Activated CD8-positive, alpha-beta memory T cell treated with anti-CD3 and anti-CD28 coated beads, Interleukin-2, amount 10 ng/mL, durations not matched to agents 7 days and 5 days (primary cell): ENCODE measurements at regions not wholly inside any gene's neighbourhood (a gene's known extent, or its start where the extent isn't known, plus 50 kb on each side); places are given as distances from the start of the nearest gene placed in this dataset.
"Not testable (repeated sequence)": the region's sequence is repeated elsewhere in the genome, so short reads cannot be mapped to it uniquely, and the experiment has no call there.

Experiments
- ATAC-seq: fragments of 150-1000 bp; cut with Tn5 transposase; one replicate; pipeline ENCODE4 v1.10.0; 2021; ENCODE audit warnings: moderate library complexity
- CTCF ChIA-PET: fragments of 350-600 bp; sonication (Branson Sonifier 250); formaldehyde crosslinking; loops from one replicate; lab custom pipeline; 2021; ENCODE audit warnings: antibody characterized with exemption; lab: Charles Lee
- DNase-seq: peaks from one replicate; pipeline ENCODE4 v3.0.0-alpha.2; 2020
- H3K27ac Mint-ChIP-seq: one replicate; pipeline ENCODE4 v1.8.0; 2021; ENCODE audit warnings: mild to moderate bottlenecking, mixed read lengths
- H3K27me3 Mint-ChIP-seq: one replicate; pipeline ENCODE4 v1.8.0; 2021; ENCODE audit warnings: mixed read lengths
- H3K36me3 Mint-ChIP-seq: one replicate; pipeline ENCODE4 v1.8.0; 2021; ENCODE audit warnings: mild to moderate bottlenecking, mixed read lengths
- H3K4me1 Mint-ChIP-seq: one replicate; pipeline ENCODE4 v1.8.0; 2021; ENCODE audit warnings: mixed read lengths
- H3K4me3 Mint-ChIP-seq: one replicate; pipeline ENCODE4 v1.8.0; 2021; ENCODE audit warnings: mild to moderate bottlenecking, moderate library complexity, mixed read lengths
- H3K9me3 Mint-ChIP-seq: one replicate; pipeline ENCODE4 v1.8.0; 2022; ENCODE audit warnings: low read depth, mixed read lengths

- no peak overlapping the region for H3K4me3 Mint-ChIP-seq
- H3K27ac Mint-ChIP-seq, result no peak overlapping the region
- H3K27me3 Mint-ChIP-seq, result no peaks in the 10 kb centered on the region
These were observed 736.9 kb upstream of the PRMT6 start for GRCh38 chr1:106319612-106320011.

GRCh38 chr1:106325600-106325999 lies 730.9 kb upstream of the PRMT6 start:
- Mint-ChIP-seq H3K4me1 (no peaks in the 10 kb centered on the region), H3K4me3 (no peak overlapping the region), H3K9me3 (peaks cover 6% of the 10 kb centered on the region), H3K27ac (no peak overlapping the region), H3K27me3 (no peaks in the 10 kb centered on the region), H3K36me3 (no peaks in the 10 kb centered on the region)
- DNase-seq (no peak), ATAC-seq (no peak)
- CTCF ChIA-PET, result no interaction called here

More at GRCh38 chr1:106319612-106320011, 736.9 kb upstream of the PRMT6 start:
- Mint-ChIP-seq H3K9me3 (peaks cover 12% of the 10 kb centered on the region), H3K4me1 (no peaks in the 10 kb centered on the region), H3K36me3 (no peaks in the 10 kb centered on the region)
- CTCF ChIA-PET, result no interaction called here
- DNase-seq (no peak), ATAC-seq (no peak)

- CTCF ChIA-PET, result no interaction called here
- Mint-ChIP-seq H3K27me3 (no peaks in the 10 kb centered on the region), H3K4me1 (no peaks in the 10 kb centered on the region), H3K9me3 (peaks cover 7% of the 10 kb centered on the region), H3K4me3 (no peak overlapping the region), H3K36me3 (no peaks in the 10 kb centered on the region), H3K27ac (no peak overlapping the region)
- ATAC-seq (no peak), DNase-seq (no peak)
These were observed 712.0 kb upstream of the PRMT6 start for GRCh38 chr1:106344494-106344893.

- DNase-seq, result no peak
- no peaks in the 10 kb centered on the region for H3K27me3 Mint-ChIP-seq
- peaks cover 16% of the 10 kb centered on the region for H3K9me3 Mint-ChIP-seq
- no peaks in the 10 kb centered on the region for H3K4me1 Mint-ChIP-seq
- ATAC-seq, result no peak
- CTCF ChIA-PET, result no interaction called here
- H3K27ac Mint-ChIP-seq, result no peak overlapping the region
- no peak overlapping the region for H3K4me3 Mint-ChIP-seq
- no peaks in the 10 kb centered on the region for H3K36me3 Mint-ChIP-seq
These were observed 696.2 kb upstream of the PRMT6 start for GRCh38 chr1:106360252-106360651.

GRCh38 chr1:106366627-106367319 lies 689.7 kb upstream of the PRMT6 start:
- Mint-ChIP-seq H3K27ac (no peak overlapping the region), H3K27me3 (no peaks in the 10 kb centered on the region), H3K9me3 (peaks cover 7% of the 10 kb centered on the region), H3K36me3 (no peaks in the 10 kb centered on the region), H3K4me3 (no peak overlapping the region), H3K4me1 (no peaks in the 10 kb centered on the region)
- ATAC-seq (no peak), DNase-seq (no peak)
- CTCF ChIA-PET, result no interaction called here

GRCh38 chr1:106378261-106378660 lies 678.2 kb upstream of the PRMT6 start:
- CTCF ChIA-PET, result no interaction called here
- Mint-ChIP-seq H3K9me3 (peaks cover 6% of the 10 kb centered on the region), H3K36me3 (no peaks in the 10 kb centered on the region), H3K27me3 (no peaks in the 10 kb centered on the region), H3K4me3 (no peak overlapping the region), H3K27ac (no peak overlapping the region), H3K4me1 (no peaks in the 10 kb centered on the region)
- DNase-seq (no peak), ATAC-seq (no peak)

DNA sequence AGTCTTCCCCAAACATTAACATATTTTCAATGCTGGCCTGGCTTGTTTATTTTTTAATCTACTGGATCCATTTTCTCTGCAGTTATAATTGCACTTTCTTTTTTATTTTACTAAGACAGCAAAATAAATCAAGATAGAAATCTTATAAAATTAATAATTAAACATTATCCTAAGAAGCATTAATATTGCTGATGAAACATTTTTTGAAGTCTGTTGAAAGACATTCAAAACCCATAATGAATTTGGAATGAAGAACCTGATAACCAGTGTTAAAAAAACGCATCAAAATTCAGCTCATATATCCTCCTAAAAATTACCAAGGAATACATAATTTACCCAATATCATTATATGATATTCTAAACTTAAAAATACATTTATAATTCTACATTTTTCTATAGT lies 675.7 kb upstream of the PRMT6 start:
- Mint-ChIP-seq H3K27ac (no peak overlapping the region), H3K4me1 (no peaks in the 10 kb centered on the region), H3K4me3 (no peak overlapping the region)

GRCh38 chr1:106389160-106389559 lies 667.3 kb upstream of the PRMT6 start:
- DNase-seq, H3K4me3 Mint-ChIP-seq, H3K27ac Mint-ChIP-seq, ATAC-seq, H3K36me3 Mint-ChIP-seq, H3K4me1 Mint-ChIP-seq, H3K27me3 Mint-ChIP-seq, CTCF ChIA-PET: not testable (repeated sequence)
- peaks cover 15% of the 10 kb centered on the region for H3K9me3 Mint-ChIP-seq

More for the DNA sequence above, 675.7 kb upstream of the PRMT6 start:
- CTCF ChIA-PET, result no interaction called here
- ATAC-seq (no peak), DNase-seq (no peak)
- no peaks in the 10 kb centered on the region for H3K36me3 Mint-ChIP-seq
- H3K27me3 Mint-ChIP-seq, result no peaks in the 10 kb centered on the region
- H3K9me3 Mint-ChIP-seq, result peaks cover 3% of the 10 kb centered on the region

GRCh38 chr1:106393046-106393445 lies 663.4 kb upstream of the PRMT6 start:
- Mint-ChIP-seq H3K4me3 (no peak overlapping the region), H3K36me3 (no peaks in the 10 kb centered on the region), H3K4me1 (no peaks in the 10 kb centered on the region), H3K27me3 (no peaks in the 10 kb centered on the region), H3K27ac (no peak overlapping the region), H3K9me3 (peaks cover 15% of the 10 kb centered on the region)
- ATAC-seq, result no peak
- CTCF ChIA-PET, result no interaction called here
- no peak for DNase-seq

- Mint-ChIP-seq H3K27ac (no peak overlapping the region), H3K4me3 (no peak overlapping the region), H3K36me3 (no peaks in the 10 kb centered on the region), H3K27me3 (no peaks in the 10 kb centered on the region), H3K4me1 (no peaks in the 10 kb centered on the region), H3K9me3 (peaks cover 2% of the 10 kb centered on the region)
- DNase-seq, result no peak
- CTCF ChIA-PET, result no interaction called here
- no peak for ATAC-seq
These were observed 660.5 kb upstream of the PRMT6 start for GRCh38 chr1:106396020-106396419.

DNA sequence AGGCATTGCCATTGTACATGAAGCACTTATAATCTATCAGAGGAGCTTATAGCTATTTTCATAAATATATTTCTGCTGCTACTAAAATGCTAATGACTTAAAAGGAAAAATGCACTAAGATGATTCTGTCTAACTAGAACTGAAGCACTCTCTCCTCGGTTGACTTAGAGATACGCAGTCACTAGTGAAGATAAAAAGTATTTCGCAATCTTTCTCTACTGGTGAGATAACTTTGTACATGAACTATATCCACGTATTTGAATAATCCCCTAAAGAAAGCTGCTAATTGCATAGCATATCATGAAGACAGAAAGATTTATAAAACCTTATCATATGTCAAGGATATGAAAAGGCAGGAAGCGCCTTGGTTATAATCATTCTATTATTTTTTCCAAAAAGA lies 658.1 kb upstream of the PRMT6 start:
- no peaks in the 10 kb centered on the region for H3K36me3 Mint-ChIP-seq
- CTCF ChIA-PET, result no interaction called here
- no peak overlapping the region for H3K4me3 Mint-ChIP-seq
- no peak for ATAC-seq
- peaks cover 2% of the 10 kb centered on the region for H3K9me3 Mint-ChIP-seq
- H3K27me3 Mint-ChIP-seq, result no peaks in the 10 kb centered on the region
- DNase-seq, result no peak
- H3K4me1 Mint-ChIP-seq, result no peaks in the 10 kb centered on the region
- no peak overlapping the region for H3K27ac Mint-ChIP-seq

GRCh38 chr1:106406114-106406513 lies 650.4 kb upstream of the PRMT6 start:
- no peak for ATAC-seq
- H3K9me3 Mint-ChIP-seq, result peaks cover 2% of the 10 kb centered on the region
- CTCF ChIA-PET, result no interaction called here
- no peaks in the 10 kb centered on the region for H3K27me3 Mint-ChIP-seq
- no peak overlapping the region for H3K27ac Mint-ChIP-seq
- no peaks in the 10 kb centered on the region for H3K4me1 Mint-ChIP-seq
- H3K36me3 Mint-ChIP-seq, result no peaks in the 10 kb centered on the region
- DNase-seq, result no peak
- H3K4me3 Mint-ChIP-seq, result no peak overlapping the region

GRCh38 chr1:106412321-106412720 lies 644.2 kb upstream of the PRMT6 start:
- H3K36me3 Mint-ChIP-seq, H3K4me1 Mint-ChIP-seq, H3K4me3 Mint-ChIP-seq, H3K9me3 Mint-ChIP-seq, CTCF ChIA-PET, H3K27me3 Mint-ChIP-seq, DNase-seq, ATAC-seq, H3K27ac Mint-ChIP-seq: not testable (repeated sequence)

- ATAC-seq (no peak), DNase-seq (no peak)
- H3K4me1 Mint-ChIP-seq, result no peaks in the 10 kb centered on the region
- CTCF ChIA-PET, result no interaction called here
- H3K27ac Mint-ChIP-seq, result no peak overlapping the region
- no peaks in the 10 kb centered on the region for H3K36me3 Mint-ChIP-seq
- H3K27me3 Mint-ChIP-seq, result no peaks in the 10 kb centered on the region
- no peak overlapping the region for H3K4me3 Mint-ChIP-seq
- H3K9me3 Mint-ChIP-seq, result peaks cover 4% of the 10 kb centered on the region
These were observed 621.2 kb upstream of the PRMT6 start for GRCh38 chr1:106435269-106435668.

DNA sequence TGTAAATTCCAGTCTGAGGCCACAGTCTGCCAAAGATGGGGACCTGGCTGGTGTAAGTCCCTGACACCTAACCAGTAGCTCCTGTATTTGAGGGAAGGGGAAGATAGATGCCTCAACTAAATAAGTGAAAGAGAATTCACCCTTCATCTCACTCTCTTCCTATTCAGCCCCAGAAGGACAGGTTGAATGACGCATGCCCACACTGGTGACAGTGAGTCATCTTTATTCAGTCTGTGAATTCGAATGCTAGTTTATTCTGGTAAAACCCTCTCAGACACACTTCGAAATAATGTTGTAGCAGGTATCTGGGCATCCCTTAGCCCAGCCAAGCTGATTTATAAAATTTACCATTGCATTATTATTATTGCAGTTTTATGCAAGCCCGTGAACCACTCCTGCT lies 617.0 kb upstream of the PRMT6 start:
- no peaks in the 10 kb centered on the region for H3K4me1 Mint-ChIP-seq
- H3K4me3 Mint-ChIP-seq, result no peak overlapping the region
- H3K9me3 Mint-ChIP-seq, result peaks cover 1% of the 10 kb centered on the region
- H3K36me3 Mint-ChIP-seq, result no peaks in the 10 kb centered on the region
- DNase-seq (no peak), ATAC-seq (no peak)
- no peak overlapping the region for H3K27ac Mint-ChIP-seq
- no peaks in the 10 kb centered on the region for H3K27me3 Mint-ChIP-seq
- CTCF ChIA-PET, result no interaction called here
